Left colon (tissue), 2 donors: ENCODE measurements at regions not wholly inside any gene's neighbourhood (a gene's known extent, or its start where the extent isn't known, plus 50 kb on each side); places are given as distances from the start of the nearest gene placed in this dataset.

ENCODE experiments used
- ATAC-seq: fragments of 200-7000 bp; cut with Tn5 transposase; one replicate; pipeline ENCODE4 v1.9.1; 2020; ENCODE audit warnings: mild to moderate bottlenecking, moderate library complexity
- DNase-seq, 2 donors: peaks; one replicate each; pipeline ENCODE4 v3.0.0-alpha.2; 2020
- intact Hi-C, 2 donors: fragments of 100-400 bp; cut with DNase I in 1 of 2; cut with micrococcal nuclease in 1 of 2; formaldehyde crosslinking; loops; one replicate each; pipeline versions ENCODE4 v1.11.2 to v1.14.0; 2022; cut with DNase I, micrococcal nuclease
- donor health status: DM: no; HTN: no; CAD: no.
- donor health status: DM: yes; HTN: yes; CAD: no.

DNA sequence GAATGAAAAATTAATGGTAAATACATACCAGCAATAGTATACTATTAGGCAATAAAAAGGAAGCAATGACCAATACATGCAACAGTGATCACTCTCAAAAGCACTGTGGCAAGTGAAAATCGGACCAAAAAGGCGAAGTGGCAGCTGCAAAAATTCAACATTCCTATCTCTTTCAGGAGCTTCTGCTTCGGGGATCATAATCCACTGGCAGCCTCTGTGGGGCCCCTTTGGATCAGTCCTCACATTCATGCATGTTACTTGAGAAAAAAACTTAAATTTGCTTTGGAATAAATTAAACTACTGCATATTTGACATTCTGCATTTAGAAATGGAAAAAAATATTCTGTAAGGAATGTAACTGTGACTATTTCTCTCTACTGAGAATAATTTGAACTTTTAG lies 425.6 kb downstream of the NR2F2 start:
- DNase-seq (no peak), ATAC-seq (no peak)
- intact Hi-C loops: no loop called here

DNA sequence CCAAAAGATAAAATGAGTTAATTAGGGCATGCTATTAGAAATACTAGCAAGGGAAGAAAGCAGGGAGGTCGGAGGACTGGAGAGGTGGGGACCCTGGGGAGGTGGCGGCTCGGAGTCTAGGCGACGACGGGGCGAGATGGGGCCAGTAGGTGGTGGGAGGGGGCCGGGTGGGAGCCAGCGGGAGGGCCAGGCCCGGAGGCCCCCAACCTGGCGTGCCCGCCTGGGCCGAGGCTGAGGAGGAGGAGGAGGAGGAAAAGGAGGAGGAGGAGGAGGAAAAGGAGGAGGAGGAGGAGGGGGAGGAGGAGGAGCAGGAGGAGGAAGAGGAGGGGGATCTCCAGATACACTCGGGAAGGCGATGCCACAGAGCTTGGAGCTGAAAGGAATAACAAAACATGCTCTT lies 426.2 kb downstream of the NR2F2 start:
- ATAC-seq (no peak), DNase-seq (no peak)
- intact Hi-C loops: no loop called here

DNA sequence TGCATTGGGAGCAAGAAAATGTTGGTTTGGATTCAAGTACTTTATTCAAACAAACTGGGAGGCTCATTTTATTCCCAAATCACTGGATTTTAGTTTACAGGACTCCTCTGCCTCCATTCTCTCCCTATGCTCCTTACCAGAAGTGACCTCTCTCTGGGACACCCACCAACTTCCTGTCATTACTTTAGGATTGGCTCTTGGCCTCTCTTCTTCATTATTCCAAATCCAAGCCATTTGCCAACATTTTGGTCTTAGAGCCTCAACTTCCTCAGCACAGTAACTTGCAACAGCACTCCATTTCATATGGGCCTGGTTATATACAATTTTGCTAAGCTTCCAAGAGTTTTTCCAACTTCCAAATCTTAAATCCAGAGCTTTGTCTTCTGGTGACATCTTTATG lies 432.1 kb downstream of the NR2F2 start:
- intact Hi-C loops: no loop called here
- no peak for DNase-seq
- no peak for ATAC-seq

GRCh38 chr15:96764501-96764900 lies 434.0 kb downstream of the NR2F2 start:
- no peak for DNase-seq
- ATAC-seq: no peak
- intact Hi-C loops: no loop called here

DNA sequence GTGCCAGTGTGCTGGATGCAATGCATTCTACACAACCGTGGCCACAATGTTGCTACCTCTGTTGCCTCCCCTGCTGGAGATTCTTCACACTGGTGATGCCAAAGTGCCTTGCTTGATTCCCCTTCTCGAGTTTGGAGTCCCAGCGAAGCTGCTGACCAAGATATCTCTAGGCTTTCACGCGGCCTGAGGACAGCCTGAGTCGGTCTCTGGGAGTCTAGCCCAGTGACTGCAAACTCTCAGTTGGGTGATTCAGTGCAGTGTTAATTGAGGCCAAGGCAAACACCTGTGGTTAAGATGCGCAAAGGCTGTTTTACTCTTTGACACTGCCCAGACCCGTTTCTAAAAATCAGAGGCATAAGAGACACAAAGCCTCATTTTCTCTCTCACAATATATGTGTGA lies 434.4 kb downstream of the NR2F2 start:
- no peak for ATAC-seq
- intact Hi-C loops: no loop called here
- no peak for DNase-seq

GRCh38 chr15:96766366-96766765 lies 435.9 kb downstream of the NR2F2 start:
- DNase-seq (no peak), ATAC-seq (no peak)
- intact Hi-C loops: no loop called here

- DNase-seq: no peak
- intact Hi-C loops: no loop called here
- ATAC-seq: no peak
Observed at GRCh38 chr15:96767703-96768434, 437.4 kb downstream of the NR2F2 start.

DNA sequence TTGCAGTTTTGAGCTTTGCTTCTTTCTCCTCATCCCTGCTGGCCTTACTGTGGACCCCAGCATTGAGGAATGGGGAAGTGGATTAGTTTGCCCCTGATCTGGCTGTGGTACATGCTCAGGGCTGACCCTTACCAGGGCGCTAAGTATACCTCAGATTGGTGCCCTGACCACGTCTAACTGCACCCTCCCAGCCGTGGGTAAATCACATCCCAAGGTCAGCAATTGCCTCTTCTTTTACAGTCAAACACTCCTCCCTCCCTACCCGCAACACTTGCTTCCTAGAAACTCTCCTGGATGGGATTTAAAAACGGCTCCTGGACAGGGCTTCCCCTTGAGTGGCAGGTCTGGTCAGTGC lies 437.9 kb downstream of the NR2F2 start:
- DNase-seq (no peak), ATAC-seq (no peak)
- intact Hi-C loops: no loop called here

DNA sequence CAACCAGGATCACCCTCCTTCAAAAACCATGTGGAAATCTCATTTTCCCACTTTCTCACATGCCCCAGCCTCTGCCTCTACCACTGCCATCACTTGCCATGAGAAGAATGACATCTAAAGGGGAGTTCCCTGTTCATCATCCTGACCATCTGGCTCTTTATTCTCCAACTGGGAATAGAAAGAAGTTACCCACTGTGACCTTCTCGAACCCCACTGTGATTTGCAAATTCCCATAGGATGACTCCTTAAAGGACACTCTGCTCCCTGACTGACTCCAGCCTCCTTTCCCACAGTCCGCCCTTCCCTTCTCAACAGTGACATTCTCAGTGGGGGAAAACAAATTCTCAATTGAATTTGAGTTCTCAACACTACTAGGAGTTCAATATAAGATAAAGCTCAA lies 440.5 kb downstream of the NR2F2 start:
- ATAC-seq (no peak), DNase-seq (no peak)
- intact Hi-C loops: no loop called here

- DNase-seq: no peak
- intact Hi-C loops: no loop called here
- ATAC-seq: no peak
Observed at GRCh38 chr15:96774216-96774615, 443.7 kb downstream of the NR2F2 start.

DNA sequence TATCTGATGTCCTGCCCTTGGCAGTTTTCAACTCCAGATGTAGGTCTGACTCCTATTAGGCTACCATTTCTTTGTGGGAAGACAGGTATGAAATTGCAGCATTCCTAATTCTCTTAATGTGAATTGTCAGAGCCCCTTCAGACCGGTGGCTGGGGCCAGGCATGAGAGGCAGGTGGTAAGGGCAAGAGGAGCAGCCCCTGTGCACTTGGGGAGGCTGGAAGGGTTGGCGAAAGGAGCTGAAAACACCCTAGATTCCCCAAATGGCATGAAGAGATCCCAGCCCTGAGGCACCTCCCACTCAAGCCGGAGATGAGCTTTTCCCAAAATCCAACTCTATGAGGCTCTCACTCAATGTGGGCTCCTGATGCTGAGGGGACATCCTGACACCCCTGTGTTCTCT lies 453.2 kb downstream of the NR2F2 start:
- ATAC-seq: no peak
- intact Hi-C loops: no loop called here
- DNase-seq: no peak

GRCh38 chr15:96790004-96790403 lies 459.5 kb downstream of the NR2F2 start:
- peak in 1 of 2 donors; percentile 4 for DNase-seq
- intact Hi-C loops: no loop called here
- no peak for ATAC-seq

DNA sequence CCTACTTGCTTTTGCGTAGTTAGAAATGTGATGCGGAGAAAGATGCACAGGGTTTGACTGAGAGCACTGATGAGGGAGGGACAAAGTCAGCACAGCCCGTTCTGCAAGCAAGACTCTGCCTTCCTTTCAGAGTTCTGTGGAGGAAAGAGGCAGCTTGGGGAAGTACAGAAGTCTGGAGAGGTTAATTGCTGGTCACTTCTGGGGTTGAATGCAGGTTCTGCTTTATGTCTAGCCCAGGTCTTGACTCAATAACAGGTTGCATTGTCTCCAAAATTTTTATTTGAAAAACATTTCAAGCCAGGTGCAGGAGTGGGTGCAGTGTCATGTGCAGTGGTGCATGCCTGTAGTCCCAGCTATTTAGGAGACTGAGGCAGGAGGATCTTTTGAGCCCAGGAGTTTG lies 461.7 kb downstream of the NR2F2 start:
- ATAC-seq (no peak), DNase-seq (no peak)
- intact Hi-C loops: no loop called here

GRCh38 chr15:96796841-96797240 lies 466.3 kb downstream of the NR2F2 start:
- DNase-seq (no peak), ATAC-seq (no peak)
- intact Hi-C loops: no loop called here

DNA sequence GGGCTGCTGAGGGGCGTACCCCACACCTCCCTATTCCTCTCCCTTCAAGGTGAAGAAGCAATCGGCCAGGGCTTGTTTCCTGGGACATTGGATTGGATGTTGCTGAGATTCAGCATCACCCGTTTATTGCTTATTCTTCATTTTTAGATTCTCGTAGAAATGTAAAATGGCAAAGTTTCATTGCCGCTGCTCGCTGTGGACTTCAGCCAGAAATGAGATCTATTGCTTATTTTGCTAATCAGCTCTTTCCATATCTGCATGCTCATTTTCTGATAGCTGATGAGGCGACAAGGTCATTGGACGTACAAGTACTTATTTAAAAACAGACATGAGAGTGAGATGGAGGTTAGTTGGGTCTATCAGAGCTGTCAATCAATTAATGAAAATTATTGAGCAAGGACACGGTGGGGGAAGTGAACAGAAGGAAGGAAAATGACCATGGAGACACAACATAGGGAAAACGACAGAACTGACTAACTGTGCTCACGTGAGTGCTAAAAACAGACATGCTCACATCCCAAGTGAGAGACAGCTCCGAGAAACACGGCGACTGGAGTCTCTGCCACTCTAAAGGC lies 471.2 kb downstream of the NR2F2 start:
- DNase-seq: no peak
- ATAC-seq: no peak
- intact Hi-C loops: no loop called here

- ATAC-seq: no peak
- intact Hi-C loops: no loop called here
- no peak for DNase-seq
Observed at GRCh38 chr15:96802611-96803255, 472.2 kb downstream of the NR2F2 start.

- intact Hi-C loops: no loop called here
- no peak for DNase-seq
- no peak for ATAC-seq
Observed at GRCh38 chr15:96804754-96805153, 474.3 kb downstream of the NR2F2 start.

GRCh38 chr15:96807361-96807760 lies 476.9 kb downstream of the NR2F2 start:
- intact Hi-C loops: no loop called here
- no peak for DNase-seq
- no peak for ATAC-seq

GRCh38 chr15:96817900-96818299 lies 487.4 kb downstream of the NR2F2 start:
- no peak for ATAC-seq
- intact Hi-C loops: no loop called here

DNA sequence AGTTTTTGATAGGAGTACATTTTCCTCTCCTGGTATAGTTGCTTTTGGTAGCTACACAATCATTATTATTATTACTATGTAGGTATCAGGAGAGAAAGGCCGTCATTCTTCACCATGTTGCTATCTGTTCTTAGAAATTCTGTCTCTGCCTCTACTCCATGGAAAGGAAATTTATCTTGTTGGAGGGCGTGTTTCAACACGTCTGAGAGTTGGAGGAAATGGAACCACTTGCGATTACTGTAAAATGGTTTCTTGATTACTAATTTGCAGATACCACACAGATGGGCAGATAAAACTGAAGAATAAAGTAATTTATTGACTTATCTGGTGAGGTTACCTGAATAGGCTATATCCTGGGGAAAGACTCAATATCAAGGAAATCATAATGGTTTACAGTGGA lies 488.4 kb downstream of the NR2F2 start:
- intact Hi-C loops: no loop called here
- ATAC-seq (no peak), DNase-seq (no peak)

More at GRCh38 chr15:96817900-96818299, 487.4 kb downstream of the NR2F2 start:
- DNase-seq: no peak

DNA sequence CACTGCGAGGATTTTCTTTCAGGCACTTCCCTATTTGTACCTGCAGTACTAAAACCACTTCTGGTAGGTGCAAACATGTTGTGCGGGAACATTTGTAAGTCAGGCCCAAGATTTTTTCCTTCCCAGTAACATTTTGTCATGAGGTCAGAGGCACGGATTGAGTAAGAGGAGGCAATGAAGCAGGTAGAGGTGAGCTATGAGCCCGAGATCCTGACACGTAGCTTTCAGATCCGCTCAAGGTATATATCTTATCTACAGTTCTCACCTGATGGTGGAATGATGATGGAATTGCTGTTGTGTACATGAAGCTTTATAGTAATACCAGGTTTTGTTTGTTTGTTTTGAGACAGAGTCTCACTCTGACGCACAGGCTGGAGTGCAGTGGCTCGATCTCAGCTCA lies 497.5 kb downstream of the NR2F2 start:
- intact Hi-C loops: no loop called here
- ATAC-seq (no peak), DNase-seq (no peak)
